ENCODE measurements at regions not wholly inside any gene's neighbourhood (a gene's known extent, or its start where the extent isn't known, plus 50 kb on each side); places are given as distances from the start of the nearest gene placed in this dataset.

- TF ChIP-seq CTCF (IDR thresholded peaks at IDR 0.05; ENCODE audit: insufficient read depth, low read length, poor library complexity, severe bottlenecking) (no peak), EZH2phosphoT487 (conservative IDR thresholded peaks at IDR 0.05; ENCODE audit: low read length) (no peak)
Observed at GRCh38 chr7:118836933-118837332, 612.4 kb downstream of the ANKRD7 start.
